GM19328 (cell line): ENCODE measurements at regions not wholly inside any gene's neighbourhood (a gene's known extent, or its start where the extent isn't known, plus 50 kb on each side); places are given as distances from the start of the nearest gene placed in this dataset.

Source experiments
- ATAC-seq: cut with Tn5 transposase; IDR thresholded peaks from one replicate; pipeline ENCODE4 v1.9.1; 2021; ENCODE audit warnings: mild to moderate bottlenecking, moderate library complexity; ENCODE audit not compliant: unreplicated experiment

- no peak for ATAC-seq
Observed at GRCh38 chr2:133927894-133928293, 326.0 kb upstream of the MGAT5 start.

GRCh38 chr2:133936096-133936495 lies 317.8 kb upstream of the MGAT5 start:
- ATAC-seq = no peak

- ATAC-seq = no peak
Observed at GRCh38 chr2:133936601-133937000, 317.3 kb upstream of the MGAT5 start.

GRCh38 chr2:133937669-133938068 lies 316.2 kb upstream of the MGAT5 start:
- no peak for ATAC-seq

- no peak for ATAC-seq
Observed at GRCh38 chr2:133940134-133940533, 313.7 kb upstream of the MGAT5 start.

- ATAC-seq = no peak
Observed at GRCh38 chr2:133941666-133942065, 312.2 kb upstream of the MGAT5 start.

GRCh38 chr2:133942398-133942797 lies 311.5 kb upstream of the MGAT5 start:
- ATAC-seq = no peak

- ATAC-seq = no peak
Observed at GRCh38 chr2:133943108-133943507, 310.8 kb upstream of the MGAT5 start.

- ATAC-seq = no peak
Observed at GRCh38 chr2:133945089-133945488, 308.8 kb upstream of the MGAT5 start.

GRCh38 chr2:133947057-133947456 lies 306.8 kb upstream of the MGAT5 start:
- no peak for ATAC-seq

GRCh38 chr2:133948610-133949290 lies 305.1 kb upstream of the MGAT5 start:
- ATAC-seq = no peak

- ATAC-seq = no peak
Observed at GRCh38 chr2:133949595-133949994, 304.3 kb upstream of the MGAT5 start.

GRCh38 chr2:133951209-133951608 lies 302.7 kb upstream of the MGAT5 start:
- ATAC-seq = no peak

- ATAC-seq = no peak
Observed at GRCh38 chr2:133952420-133952819, 301.5 kb upstream of the MGAT5 start.

GRCh38 chr2:133952896-133953295 lies 301.0 kb upstream of the MGAT5 start:
- no peak for ATAC-seq

GRCh38 chr2:133953524-133953923 lies 300.3 kb upstream of the MGAT5 start:
- peak; percentile 64 for ATAC-seq

- no peak for ATAC-seq
Observed at GRCh38 chr2:133954636-133955035, 299.2 kb upstream of the MGAT5 start.

- no peak for ATAC-seq
Observed at GRCh38 chr2:133955169-133955568, 298.7 kb upstream of the MGAT5 start.

GRCh38 chr2:133956434-133956935 lies 297.4 kb upstream of the MGAT5 start:
- no peak for ATAC-seq

- ATAC-seq = no peak
Observed at GRCh38 chr2:133957724-133958480, 296.0 kb upstream of the MGAT5 start.

- ATAC-seq = no peak
Observed at GRCh38 chr2:133959066-133959465, 294.8 kb upstream of the MGAT5 start.

GRCh38 chr2:133966720-133967304 lies 287.1 kb upstream of the MGAT5 start:
- ATAC-seq = no peak
